Myocyte (in vitro differentiated cells): ENCODE measurements at regions not wholly inside any gene's neighbourhood (a gene's known extent, or its start where the extent isn't known, plus 50 kb on each side); places are given as distances from the start of the nearest gene placed in this dataset.
"Not testable (repeated sequence)": the region's sequence is repeated elsewhere in the genome, so short reads cannot be mapped to it uniquely, and the experiment has no call there.

Source experiments
- DNase-seq: peaks from one replicate; pipeline ENCODE4 v3.0.0-alpha.2; 2012; ENCODE audit warnings: low read depth

DNA sequence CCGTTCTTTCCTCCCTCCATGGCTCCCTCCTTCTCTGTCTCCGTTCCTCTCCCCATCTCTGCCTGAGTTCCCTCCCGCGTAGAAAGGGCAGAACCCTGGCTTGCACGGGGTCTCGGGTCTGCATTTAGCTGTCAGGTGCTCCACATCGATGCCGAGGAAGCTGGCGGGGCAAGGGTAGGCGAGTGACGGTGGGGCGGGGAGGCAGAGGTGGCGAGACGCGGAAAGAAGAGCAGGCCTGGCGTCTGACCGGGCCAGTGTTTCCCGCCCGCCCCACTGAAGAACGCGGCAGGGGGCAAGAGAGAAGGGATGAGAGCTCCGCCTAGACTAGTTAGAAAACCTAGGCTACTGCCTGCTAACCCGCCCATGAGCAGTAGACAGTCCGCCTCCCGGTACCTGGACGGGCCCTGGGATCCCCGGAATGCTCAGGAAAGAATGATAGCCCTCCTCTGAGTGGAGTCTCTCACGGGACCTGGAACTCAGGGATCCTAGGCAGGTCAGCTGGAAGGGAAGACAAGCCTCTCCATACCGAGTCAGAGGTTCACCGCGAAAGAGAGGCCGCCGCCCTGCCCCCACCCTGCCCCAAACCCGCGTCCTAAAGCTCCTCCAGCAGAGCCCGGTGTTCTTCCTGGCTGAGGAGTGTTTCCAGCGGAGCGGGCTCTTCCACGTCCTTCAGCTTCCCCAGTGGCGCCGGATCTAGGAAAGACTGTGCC lies 357.9 kb upstream of the DEFB115 start:
- DNase-seq = not testable (repeated sequence)

DNA sequence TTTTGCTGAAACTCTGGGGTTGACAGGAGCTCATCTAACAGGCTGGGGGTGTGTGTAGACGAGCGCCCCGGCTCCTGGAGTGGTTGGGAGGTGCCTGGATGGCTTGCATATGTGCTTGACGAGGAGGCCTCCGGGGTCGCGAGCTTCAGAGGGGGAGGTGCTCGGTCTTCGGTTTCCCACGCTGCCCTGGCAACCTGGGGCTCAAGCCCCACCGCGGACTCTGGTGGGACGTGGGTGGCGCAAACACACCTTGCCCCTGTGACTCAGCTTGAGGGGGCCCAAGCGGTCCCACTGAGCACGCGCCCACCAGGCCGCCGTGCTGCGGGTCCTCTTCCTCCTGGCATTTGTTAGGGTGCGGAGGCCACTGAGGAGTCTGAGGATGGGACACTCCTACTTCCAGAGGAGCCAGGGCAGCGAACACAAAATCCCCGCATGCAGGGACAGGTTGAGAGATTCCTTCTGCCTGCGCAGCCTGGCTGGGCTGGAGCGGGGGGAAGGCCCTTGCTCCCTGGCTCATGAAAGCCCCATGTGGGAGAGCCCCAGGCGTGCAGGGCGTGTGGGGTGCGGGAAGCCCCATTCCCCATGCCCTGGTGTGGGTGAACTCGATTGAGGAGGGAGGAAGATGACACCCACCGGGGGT lies 357.3 kb upstream of the DEFB115 start:
- DNase-seq = not testable (repeated sequence)

DNA sequence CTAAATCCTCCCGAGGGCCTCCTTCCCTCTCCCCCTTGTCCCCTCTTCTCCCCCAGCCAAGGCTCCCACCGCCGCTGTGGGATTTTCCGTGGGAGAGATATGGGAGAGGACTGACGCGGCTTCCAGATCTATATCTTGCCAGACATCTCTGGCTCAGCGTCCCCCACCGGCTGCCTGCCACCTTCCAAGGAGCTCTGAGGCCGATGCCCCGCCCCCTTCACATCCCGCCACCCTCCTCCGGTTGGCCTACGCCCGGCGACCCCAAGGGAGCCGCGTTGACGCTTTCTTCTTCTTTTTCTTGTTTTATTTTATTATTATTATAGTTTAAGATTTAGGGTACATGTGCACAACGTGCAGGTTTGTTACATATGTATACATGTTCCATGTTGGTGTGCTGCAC lies 352.2 kb upstream of the DEFB115 start:
- DNase-seq = not testable (repeated sequence)

DNA sequence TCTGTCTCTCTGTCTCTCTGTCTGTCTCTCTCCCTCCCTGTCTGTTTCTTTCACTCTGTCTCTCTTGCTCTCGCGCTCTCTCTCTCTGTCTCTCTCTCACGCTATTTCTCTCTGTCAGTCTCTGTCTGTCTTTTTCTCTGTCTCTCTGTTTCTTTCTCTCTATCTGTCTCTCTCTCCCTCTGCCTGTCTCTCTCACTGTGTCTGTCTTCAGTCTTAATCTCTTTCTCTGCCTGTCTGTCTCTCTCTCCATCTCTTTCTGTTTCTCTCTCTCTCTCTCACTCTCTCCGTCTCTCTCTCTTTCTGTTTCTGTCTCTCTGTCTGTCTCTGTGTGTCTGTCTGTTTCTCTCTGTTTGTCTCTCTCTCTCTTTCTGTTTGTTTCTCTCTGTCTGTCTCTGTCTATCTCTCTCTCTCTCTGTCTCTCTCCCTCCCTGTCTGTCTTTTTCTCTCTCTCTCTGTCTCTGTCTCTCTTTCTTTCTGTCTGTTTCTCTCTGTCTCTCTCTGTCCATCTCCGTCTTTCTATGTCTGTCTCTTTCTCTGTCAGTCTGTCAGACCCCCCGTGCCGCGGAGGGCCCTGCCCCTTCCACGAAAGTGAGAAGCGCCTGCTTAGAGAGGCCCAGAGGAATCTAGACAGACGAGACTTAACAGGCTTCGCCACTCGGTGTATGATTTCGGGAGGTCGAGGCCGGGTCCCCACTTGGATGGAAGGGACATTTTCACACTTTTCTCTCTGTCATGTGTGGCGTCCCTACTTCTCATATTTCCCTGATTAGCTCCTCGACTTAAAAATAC lies 346.3 kb upstream of the DEFB115 start:
- DNase-seq = no peak

DNA sequence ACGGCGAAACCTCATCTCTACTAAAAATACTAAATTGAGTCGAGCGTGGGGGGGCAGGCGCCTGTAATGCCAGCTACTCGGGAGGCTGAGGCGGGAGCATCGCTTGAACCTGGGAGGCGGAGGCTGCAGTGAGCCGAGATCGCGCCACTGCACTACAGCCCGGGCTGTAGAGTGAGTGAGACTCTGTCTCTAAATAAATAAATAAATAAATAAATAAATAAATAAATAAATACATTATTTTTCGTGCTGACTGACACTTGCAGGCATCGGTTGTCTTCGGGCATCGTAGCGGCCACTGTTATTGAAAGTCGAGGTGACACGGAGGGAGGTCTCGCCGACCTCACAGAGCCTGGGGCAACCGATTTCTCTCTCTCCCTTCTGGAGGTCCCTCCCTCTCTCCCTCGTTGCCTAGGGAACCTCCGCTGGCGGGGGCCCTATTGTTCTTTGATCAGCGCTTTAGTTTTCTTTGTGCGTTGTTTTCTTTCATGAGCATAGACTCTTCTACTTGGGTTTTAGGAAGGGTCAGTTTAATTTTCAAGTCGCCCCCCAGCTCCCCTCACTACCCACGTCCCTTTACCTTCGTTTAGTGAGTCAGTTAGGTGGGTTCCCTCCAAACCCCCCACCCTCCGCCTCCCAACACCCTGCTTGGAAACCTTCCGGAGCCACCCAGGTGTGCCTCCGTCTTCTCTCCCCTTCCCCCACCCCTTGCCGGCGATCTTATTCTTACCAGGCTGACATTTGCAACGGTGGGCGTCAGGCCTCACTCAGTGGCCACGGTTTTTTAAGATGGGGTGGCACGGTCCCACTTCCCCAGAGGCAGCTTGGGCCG lies 345.4 kb upstream of the DEFB115 start:
- not testable (repeated sequence) for DNase-seq

DNA sequence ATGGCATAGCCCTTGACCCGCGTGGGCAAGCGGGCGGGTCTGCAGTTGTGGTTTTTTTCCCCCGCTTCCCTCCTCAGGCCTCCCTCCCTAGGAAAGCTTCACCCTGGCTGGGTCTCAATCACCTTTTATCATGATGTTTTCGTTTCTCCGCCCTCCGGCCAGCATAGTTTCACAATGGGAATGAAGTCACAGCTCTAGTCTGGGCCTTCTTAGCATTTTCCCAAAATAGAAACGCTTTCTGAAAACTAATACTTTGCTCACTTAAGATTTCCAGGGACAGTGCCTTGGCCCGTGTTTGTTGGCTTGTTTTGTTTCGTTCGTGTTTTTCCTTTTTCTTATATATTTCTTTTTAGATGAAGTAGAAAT lies 344.8 kb upstream of the DEFB115 start:
- peak; percentile 41 for DNase-seq

DNA sequence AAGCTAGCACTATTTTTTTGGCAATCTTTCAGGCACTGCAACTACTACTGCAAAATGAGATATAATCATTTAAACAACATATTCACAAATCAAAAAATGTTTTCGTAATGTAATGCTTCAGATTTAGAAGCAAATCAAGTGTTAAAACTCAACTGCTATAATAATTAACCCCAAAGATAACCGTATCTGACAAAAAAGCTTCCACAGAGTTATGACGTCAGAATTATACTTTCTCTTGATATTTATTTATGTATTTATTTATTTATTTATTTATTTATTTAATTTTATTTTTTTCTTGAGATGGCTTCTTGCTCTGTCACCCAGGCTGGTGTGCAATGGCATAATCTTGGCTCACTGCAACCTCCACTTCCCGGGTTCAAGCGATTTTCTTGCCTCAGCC lies 341.1 kb upstream of the DEFB115 start:
- not testable (repeated sequence) for DNase-seq

DNA sequence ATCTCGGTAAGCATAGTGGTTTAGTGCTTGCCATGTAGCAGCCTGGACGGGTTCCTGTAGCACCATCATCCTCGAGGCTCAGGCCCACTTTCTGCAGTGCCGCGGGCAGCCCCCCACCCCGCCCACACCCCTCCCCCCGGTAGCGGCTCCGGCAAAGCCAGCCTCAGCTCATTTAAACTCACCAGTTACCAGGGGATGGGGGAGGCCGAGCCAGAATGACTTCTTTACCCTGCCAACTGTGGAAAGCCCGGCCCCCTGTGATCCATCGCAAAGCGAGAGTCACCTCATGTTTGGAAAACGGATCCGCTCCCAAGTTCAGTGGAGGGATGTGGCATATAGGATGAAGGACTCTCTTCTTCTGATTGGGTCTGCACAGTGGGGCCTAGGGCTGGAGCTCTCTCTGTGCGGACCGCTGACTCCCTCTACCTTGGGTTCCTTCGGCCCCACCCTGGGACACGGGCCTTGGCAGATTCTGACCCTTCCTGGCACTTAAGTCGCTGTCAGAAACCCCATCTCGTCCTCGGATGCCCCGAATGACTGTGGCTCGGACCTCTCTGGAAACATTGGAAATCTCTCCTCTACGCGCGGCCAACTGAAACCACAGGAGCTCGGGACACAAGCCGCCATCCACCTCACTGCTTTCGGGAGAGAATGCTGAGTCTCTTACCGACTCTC lies 337.8 kb upstream of the DEFB115 start:
- no peak for DNase-seq

DNA sequence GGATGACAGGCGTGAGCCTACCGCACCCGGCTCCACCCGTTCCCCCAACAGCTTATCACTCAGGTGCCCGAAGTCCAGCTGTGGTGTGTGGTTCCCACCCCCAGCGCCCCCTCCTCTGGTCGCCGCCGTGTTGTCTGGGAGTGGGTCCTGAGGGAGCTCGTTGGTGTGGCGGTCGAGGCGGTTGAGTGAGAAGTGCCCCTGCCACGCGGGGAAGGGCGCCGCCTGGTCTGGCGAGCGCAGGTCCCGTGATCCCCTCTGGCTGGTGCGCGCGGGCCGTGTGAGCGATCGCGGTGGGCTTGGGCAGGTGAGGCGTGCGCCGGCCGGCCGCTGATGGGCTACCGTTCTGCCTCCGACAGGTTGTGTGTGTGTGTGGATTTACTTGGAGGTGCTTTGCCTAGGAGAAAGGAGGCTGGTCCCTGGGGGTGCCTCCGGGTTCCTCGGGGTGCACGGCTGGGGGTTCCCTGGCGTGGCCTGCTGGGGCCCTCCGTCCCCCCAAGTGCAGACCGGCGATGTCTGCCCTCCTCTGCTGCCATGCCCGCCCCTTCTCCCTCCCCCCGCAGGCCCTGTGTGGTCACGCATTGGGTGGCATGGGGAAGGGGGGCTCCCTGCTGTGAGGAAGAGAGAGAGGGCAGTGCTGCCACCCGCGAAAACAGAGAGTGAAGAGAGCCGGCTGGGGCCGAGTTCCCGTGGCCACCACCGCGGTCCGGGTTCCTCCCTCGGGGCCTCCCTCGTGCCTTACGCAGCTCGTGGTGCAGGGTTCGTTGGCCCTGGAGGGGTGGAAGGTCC lies 336.0 kb upstream of the DEFB115 start:
- DNase-seq = no peak

DNA sequence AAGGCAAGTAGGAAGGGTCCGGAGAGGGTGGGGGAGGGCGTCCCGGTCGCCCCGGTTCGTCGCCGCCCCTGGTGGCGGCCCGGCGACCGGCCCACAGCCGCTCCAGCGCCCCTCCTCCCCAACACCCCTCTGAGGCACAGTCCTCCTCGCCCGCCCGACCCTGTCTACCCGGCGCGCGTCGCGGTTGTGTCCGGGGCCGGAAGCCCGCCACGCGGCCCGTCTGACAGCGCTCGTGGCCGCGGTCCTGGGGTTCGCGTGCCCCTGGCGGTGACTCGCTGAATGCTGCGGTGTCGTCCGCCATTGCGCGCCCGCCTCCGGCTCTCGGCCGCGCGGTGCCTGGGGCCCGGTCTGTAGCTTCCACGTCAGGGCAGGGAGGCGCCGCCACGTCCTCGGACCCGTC lies 335.3 kb upstream of the DEFB115 start:
- DNase-seq = no peak

DNA sequence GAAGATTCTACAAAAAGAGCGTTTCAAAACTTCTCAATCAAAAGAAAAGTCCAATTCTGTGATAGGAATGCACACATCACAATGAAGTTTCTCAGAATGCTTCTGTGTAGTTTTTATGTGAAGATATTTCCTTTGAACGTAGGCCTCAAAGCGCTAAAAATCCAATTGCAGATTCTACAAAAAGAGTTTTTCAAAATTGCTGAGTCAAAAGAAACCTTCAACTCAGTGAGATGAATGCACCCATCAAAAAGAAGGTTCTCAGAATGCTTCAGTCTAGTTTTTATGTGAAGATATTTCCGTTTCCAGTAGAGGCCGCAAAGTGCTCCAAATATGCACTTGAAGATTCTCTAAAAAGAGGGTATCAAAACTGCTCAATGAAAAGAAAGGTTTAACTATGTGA lies 319.7 kb upstream of the DEFB115 start:
- no peak for DNase-seq

DNA sequence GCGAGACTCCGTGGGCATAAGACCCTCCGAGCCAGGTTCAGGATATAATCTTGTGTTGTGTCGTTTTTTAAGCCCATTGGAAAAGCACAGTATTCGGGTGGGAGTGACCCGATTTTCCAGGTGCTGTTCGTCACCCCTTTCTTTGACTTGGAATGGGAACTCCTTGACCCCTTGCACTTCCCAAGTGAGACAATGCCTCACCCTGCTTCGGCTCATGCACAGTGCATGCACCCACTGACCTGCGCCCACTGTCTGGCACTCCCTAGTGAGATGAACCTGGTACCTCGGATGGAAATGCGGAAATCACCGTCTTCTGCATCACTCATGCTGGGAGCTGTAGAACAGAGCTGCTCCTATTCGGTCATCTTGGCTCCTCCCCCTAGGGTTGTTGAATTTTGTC lies 307.7 kb upstream of the DEFB115 start:
- no peak for DNase-seq

DNA sequence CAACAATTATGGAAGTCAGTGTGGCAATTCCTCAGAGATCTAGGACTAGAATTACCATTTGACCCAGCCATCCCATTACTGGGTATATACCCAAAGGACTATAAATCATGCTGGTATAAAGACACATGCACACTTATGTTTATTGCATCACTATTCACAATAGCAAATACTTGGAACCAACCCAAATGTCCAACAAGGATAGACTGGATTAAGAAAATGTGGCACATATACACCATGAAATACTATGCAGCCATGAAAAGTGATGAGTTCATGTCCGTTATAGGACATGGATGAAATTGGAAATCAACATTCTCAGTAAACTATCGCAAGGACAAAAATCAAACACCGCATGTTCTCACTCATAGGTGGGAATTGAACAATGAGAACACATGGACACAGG lies 306.4 kb upstream of the DEFB115 start:
- not testable (repeated sequence) for DNase-seq

DNA sequence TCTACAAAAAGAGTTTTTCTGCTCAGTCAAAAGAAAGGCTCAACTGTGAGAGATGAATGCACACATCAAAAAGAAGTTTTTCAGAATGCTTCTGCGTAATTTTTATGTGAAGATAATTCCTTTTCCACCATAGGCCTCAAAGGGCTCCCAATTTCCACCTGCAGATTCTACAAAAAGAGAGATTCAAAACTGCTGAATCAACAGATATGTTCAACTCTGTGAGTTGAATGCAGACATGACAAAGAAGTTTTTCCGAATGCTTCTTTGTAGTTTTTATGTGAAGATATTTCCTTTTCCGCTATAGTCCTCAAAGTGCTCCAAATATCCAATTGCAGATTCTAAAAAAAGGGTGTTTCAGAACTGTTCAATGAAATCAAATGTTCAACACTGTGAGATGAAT lies 300.8 kb upstream of the DEFB115 start:
- DNase-seq = not testable (repeated sequence)

DNA sequence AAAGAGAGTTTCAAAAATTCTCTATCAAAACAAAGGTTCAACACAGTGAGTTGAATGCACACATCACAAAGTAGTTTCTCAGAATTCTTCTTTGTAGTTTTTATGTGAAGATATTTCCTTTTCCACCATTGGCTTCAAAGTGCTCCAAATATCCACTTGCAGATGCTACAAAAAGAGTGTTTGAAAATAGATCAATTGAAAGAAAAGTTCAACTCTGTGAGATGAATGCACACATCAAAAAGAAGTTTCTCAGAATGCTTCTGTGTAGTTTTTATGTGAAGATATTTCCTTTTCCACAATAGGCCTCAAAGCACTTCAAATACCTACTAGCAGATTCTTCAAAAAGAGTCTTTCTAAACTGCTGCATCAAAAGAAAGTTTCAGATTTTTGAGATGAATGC lies 298.3 kb upstream of the DEFB115 start:
- DNase-seq = not testable (repeated sequence)

DNA sequence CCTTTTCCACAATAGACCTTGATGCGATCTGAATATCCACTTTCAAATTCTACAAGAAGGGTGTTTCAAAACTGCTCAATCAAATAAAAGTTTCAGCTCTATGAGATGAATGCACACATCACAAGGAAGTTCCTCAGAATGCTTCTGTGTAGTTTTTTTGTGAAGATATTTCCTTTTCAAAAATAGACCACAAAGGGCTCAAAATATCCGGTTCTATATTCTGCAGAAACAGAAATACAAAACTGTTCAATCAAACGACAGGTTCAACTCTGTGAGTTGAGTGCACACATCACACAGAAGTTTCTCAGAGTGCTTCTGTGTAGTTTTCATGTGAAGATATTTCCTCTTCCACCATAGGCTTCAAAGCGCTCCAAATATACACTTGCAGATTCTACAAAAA lies 293.9 kb upstream of the DEFB115 start:
- DNase-seq = no peak

DNA sequence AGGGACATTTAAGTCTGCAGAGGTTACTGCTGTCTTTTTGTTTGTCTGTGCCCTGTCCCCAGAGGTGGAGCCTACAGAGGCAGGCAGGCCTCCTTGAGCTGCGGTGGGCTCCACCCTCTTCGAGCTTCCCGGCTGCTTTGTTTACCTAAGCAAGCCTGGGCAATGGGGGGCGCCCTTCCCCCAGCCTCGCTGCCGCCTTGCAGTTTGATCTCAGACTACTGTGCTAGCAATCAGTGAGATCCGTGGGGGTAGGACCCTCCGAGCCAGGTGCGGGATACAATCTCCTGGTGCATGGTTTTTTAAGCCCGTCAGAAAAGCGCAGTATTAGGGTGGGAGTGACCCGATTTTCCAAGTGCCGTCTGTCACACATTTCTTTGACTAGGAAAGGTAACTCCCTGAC lies 281.6 kb upstream of the DEFB115 start:
- not testable (repeated sequence) for DNase-seq

DNA sequence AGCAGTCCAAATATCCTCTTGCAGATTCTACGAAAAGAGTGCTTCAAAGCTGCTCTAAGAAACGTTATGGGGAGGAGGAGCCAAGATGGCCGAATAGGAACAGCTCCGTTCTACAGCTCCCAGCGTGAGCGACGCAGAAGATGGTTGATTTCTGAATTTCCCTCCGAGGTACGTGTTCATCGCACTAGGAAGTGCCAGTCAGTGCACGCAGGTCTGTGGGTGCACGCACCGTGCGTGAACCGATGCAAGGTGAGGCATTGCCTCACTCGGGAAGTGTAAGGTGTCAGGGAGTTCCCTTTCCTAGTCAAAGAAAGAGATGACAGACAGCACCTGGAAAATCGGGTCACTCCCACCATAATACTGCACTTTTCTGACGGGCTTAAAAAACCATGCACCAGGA lies 272.1 kb upstream of the DEFB115 start:
- no peak for DNase-seq
